ENCODE measurements at regions not wholly inside any gene's neighbourhood (a gene's known extent, or its start where the extent isn't known, plus 50 kb on each side); places are given as distances from the start of the nearest gene placed in this dataset.
"Not testable (repeated sequence)": the region's sequence is repeated elsewhere in the genome, so short reads cannot be mapped to it uniquely, and the experiment has no call there.

DNA sequence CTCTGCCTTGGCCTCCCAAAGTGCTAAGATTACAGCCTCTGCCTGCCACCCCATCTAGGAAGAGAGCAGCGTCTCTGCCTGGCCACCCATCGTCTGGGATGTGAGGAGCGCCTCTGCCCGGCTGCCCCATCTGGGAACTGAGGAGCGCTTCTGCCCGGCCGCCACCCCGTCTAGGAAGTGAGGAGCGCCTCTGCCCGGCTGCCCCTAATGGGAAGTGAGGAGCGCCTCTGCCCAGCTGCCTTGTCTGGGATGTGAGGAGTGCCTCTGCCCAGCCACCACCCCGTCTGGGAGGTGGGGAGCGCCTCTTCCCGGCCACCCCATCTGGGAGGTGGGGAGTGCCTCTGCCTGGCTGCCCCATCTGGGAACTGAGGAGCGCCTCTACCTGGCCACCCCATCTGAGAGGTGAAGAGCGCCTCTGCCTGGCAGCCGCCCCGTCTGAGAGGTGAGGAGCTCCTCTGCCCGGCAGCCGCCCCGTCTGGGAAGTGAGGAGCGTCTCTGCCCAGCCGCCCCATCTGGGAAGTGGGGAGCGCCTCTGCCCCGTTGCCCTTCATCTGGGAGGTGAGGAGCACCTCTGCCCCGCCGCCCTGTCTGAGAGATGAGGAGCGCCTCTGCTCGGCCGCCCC lies 481.0 kb upstream of the GNPDA2 start:
- not testable (repeated sequence) for H3K4me3 Mint-ChIP-seq (ENCODE audit: unreplicated experiment); H3K27ac Mint-ChIP-seq (ENCODE audit: unreplicated experiment); H3K36me3 Mint-ChIP-seq (ENCODE audit: unreplicated experiment); H3K27me3 Mint-ChIP-seq (ENCODE audit: unreplicated experiment); DNase-seq (ENCODE audit: extremely low spot score, unreplicated experiment); H3K4me1 Mint-ChIP-seq (ENCODE audit: unreplicated experiment)
- H3K9me3 Mint-ChIP-seq (ENCODE audit: unreplicated experiment) = peaks cover 29% of the 10 kb centered on the region

DNA sequence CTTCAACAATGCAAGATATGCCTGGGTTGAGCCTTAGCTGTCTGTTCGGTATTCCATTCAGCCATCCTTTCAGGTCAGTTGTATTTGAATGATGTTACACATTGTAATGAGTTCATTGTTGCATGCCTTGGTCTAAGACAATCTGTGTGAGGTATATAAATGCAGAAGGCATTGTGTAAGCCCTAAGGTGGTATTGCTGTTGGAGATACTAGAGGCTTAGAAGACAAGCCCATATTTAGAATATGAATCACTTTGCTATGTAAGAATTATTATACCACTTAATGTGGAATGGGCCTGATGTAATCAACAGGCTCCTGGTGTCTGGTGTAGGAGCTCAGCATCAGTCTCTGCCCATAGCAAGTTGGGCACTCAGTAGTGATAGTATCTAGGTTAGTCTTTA lies 473.4 kb upstream of the GNPDA2 start:
- TF ChIP-seq, protein P1, sequence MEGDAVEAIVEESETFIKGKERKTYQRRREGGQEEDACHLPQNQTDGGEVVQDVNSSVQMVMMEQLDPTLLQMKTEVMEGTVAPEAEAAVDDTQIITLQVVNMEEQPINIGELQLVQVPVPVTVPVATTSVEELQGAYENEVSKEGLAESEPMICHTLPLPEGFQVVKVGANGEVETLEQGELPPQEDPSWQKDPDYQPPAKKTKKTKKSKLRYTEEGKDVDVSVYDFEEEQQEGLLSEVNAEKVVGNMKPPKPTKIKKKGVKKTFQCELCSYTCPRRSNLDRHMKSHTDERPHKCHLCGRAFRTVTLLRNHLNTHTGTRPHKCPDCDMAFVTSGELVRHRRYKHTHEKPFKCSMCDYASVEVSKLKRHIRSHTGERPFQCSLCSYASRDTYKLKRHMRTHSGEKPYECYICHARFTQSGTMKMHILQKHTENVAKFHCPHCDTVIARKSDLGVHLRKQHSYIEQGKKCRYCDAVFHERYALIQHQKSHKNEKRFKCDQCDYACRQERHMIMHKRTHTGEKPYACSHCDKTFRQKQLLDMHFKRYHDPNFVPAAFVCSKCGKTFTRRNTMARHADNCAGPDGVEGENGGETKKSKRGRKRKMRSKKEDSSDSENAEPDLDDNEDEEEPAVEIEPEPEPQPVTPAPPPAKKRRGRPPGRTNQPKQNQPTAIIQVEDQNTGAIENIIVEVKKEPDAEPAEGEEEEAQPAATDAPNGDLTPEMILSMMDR (IDR thresholded peaks at IDR 0.05) = no peak
- no peaks in the 10 kb centered on the region for H3K36me3 Mint-ChIP-seq (ENCODE audit: unreplicated experiment)
- DNase-seq (ENCODE audit: extremely low spot score, unreplicated experiment) = no peak
- no peaks in the 10 kb centered on the region for H3K4me1 Mint-ChIP-seq (ENCODE audit: unreplicated experiment)
- peaks cover 7% of the 10 kb centered on the region for H3K9me3 Mint-ChIP-seq (ENCODE audit: unreplicated experiment)
- H3K27ac Mint-ChIP-seq (ENCODE audit: unreplicated experiment) = no peak overlapping the region
- H3K27me3 Mint-ChIP-seq (ENCODE audit: unreplicated experiment) = no peaks in the 10 kb centered on the region
- no peak overlapping the region for H3K4me3 Mint-ChIP-seq (ENCODE audit: unreplicated experiment)

DNA sequence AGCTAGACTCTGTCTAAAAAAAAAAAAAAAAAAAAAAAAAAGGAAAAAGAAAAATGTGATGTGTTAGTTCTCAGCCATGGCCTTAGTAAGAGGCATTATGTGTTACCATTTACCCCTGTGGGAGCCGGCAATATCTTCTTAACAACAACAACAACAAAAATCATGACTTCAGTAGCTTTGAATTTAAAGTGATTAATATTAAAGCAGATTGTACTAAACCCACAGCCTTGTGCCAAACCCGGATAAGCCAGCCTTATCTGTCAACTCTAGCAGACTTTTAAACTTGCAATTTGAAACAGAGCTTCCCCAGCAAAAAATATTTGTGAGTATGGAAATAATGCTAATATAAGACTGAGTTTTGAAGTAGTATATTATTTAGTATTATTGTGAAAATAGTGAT lies 462.1 kb upstream of the GNPDA2 start:
- no peaks in the 10 kb centered on the region for H3K36me3 Mint-ChIP-seq (ENCODE audit: unreplicated experiment)
- H3K27ac Mint-ChIP-seq (ENCODE audit: unreplicated experiment) = no peak overlapping the region
- no peaks in the 10 kb centered on the region for H3K4me1 Mint-ChIP-seq (ENCODE audit: unreplicated experiment)
- DNase-seq (ENCODE audit: extremely low spot score, unreplicated experiment) = no peak
- TF ChIP-seq, protein P1 (IDR thresholded peaks at IDR 0.05) = no peak
- H3K27me3 Mint-ChIP-seq (ENCODE audit: unreplicated experiment) = no peaks in the 10 kb centered on the region
- H3K9me3 Mint-ChIP-seq (ENCODE audit: unreplicated experiment) = no peaks in the 10 kb centered on the region
- H3K4me3 Mint-ChIP-seq (ENCODE audit: unreplicated experiment) = no peak overlapping the region

DNA sequence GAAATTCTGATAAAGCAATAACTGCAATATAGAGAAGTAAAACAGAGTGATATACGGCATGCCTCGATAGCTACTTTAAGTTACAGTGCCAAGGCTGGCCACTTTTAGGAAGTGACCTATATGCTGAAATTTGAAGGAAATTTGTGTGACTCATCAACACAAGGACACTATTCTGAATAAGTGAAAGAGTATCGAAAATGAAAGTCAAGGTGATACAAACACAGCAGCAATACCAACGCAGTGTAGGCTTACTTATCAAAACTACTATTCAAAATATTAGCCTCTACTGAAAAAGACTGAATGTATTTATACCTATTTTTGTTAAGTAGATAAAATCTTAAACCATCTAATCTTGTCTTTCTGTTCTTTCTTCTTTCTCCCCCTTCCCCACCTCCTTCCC lies 459.9 kb upstream of the GNPDA2 start:
- Mint-ChIP-seq H3K36me3 (ENCODE audit: unreplicated experiment) (no peaks in the 10 kb centered on the region), H3K9me3 (ENCODE audit: unreplicated experiment) (no peaks in the 10 kb centered on the region), H3K4me1 (ENCODE audit: unreplicated experiment) (no peaks in the 10 kb centered on the region), H3K27ac (ENCODE audit: unreplicated experiment) (no peak overlapping the region), H3K27me3 (ENCODE audit: unreplicated experiment) (no peaks in the 10 kb centered on the region), H3K4me3 (ENCODE audit: unreplicated experiment) (no peak overlapping the region)
- TF ChIP-seq, protein P1 (IDR thresholded peaks at IDR 0.05) = no peak
- no peak for DNase-seq (ENCODE audit: extremely low spot score, unreplicated experiment)

DNA sequence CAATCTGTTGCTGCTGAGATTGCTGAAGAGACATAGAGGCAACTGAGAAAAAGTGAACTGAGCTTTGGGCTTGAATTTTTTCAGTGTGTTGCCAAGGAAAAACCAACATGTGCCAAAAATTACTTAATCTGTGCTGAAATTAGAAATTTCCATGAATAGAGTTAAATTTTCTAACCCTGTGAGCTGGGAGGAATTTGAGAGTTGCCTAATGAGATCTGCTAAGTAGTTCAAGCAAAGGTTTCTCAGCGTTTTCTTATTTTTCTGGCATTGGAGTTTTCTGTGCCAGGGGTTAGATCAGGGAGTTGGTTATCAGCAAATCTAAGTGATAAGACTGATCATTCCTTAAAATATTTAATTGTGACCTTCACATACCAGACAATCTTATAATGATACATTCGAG lies 457.5 kb upstream of the GNPDA2 start:
- Mint-ChIP-seq H3K9me3 (ENCODE audit: unreplicated experiment) (no peaks in the 10 kb centered on the region), H3K27me3 (ENCODE audit: unreplicated experiment) (no peaks in the 10 kb centered on the region), H3K27ac (ENCODE audit: unreplicated experiment) (no peak overlapping the region), H3K4me3 (ENCODE audit: unreplicated experiment) (no peak overlapping the region), H3K4me1 (ENCODE audit: unreplicated experiment) (no peaks in the 10 kb centered on the region), H3K36me3 (ENCODE audit: unreplicated experiment) (no peaks in the 10 kb centered on the region)
- TF ChIP-seq, protein P1 (IDR thresholded peaks at IDR 0.05) = no peak
- DNase-seq (ENCODE audit: extremely low spot score, unreplicated experiment) = no peak

DNA sequence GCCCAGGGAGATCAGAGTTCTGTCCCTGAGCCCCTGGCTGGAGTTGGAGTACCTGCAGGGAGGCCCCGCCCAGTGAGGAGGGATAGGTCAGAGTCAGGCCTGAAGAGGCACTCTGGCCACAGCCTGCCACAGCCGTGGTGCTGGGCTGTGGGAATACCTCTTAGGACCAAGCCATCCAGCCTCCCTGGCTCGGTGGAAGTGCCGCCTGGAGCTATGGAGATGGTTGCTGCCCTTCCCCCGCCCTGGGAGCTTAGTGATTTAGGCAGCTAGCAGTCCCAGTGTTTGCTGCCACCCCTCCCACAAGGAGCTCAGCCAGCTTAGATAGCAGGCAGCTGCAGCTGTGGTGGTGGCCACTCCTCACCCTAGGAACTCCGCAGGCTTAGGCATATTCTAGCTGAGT lies 446.3 kb upstream of the GNPDA2 start:
- TF ChIP-seq, protein P1 (IDR thresholded peaks at IDR 0.05) = no peak
- Mint-ChIP-seq H3K9me3 (ENCODE audit: unreplicated experiment) (peaks cover 34% of the 10 kb centered on the region), H3K27ac (ENCODE audit: unreplicated experiment) (no peak overlapping the region), H3K4me3 (ENCODE audit: unreplicated experiment) (no peak overlapping the region), H3K27me3 (ENCODE audit: unreplicated experiment) (no peaks in the 10 kb centered on the region), H3K4me1 (ENCODE audit: unreplicated experiment) (no peaks in the 10 kb centered on the region), H3K36me3 (ENCODE audit: unreplicated experiment) (no peaks in the 10 kb centered on the region)
- DNase-seq (ENCODE audit: extremely low spot score, unreplicated experiment) = no peak

All from osteocyte (in vitro differentiated cells).